ENCODE measurements at regions not wholly inside any gene's neighbourhood (a gene's known extent, or its start where the extent isn't known, plus 50 kb on each side); places are given as distances from the start of the nearest gene placed in this dataset.
"Not testable (repeated sequence)": the region's sequence is repeated elsewhere in the genome, so short reads cannot be mapped to it uniquely, and the experiment has no call there.

DNA sequence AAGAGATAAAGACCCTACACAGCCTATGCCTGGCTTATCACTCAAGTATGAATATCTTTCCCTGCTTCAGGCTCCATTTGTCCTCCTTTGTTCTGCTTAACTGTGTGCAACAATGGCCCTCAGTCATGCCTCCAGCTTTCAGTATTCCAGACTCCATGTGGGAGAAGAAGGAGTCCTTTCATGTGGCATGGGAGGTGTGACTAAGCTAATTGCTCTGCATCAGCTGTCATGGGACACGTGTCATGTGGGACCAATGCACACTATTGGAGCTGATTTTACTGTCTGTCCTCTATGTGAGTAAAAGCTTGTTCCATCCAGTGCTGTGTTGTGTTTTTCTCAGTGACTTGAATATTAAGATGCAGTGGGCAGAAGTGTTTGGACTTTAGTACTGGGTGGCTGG lies 1198.3 kb downstream of the OLFM4 start:
- TF ChIP-seq, protein P1, sequence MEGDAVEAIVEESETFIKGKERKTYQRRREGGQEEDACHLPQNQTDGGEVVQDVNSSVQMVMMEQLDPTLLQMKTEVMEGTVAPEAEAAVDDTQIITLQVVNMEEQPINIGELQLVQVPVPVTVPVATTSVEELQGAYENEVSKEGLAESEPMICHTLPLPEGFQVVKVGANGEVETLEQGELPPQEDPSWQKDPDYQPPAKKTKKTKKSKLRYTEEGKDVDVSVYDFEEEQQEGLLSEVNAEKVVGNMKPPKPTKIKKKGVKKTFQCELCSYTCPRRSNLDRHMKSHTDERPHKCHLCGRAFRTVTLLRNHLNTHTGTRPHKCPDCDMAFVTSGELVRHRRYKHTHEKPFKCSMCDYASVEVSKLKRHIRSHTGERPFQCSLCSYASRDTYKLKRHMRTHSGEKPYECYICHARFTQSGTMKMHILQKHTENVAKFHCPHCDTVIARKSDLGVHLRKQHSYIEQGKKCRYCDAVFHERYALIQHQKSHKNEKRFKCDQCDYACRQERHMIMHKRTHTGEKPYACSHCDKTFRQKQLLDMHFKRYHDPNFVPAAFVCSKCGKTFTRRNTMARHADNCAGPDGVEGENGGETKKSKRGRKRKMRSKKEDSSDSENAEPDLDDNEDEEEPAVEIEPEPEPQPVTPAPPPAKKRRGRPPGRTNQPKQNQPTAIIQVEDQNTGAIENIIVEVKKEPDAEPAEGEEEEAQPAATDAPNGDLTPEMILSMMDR (IDR thresholded peaks at IDR 0.05; ENCODE audit: low read depth, low read length), result no peak
- DNase-seq (ENCODE audit: low read depth in 2 of 2), result no peak
- H3K4me3 ChIP-seq (replicated peaks in 1 of 2; ENCODE audit: low read depth in 2 of 2, low read length in 2 of 2), result no peak overlapping the region

DNA sequence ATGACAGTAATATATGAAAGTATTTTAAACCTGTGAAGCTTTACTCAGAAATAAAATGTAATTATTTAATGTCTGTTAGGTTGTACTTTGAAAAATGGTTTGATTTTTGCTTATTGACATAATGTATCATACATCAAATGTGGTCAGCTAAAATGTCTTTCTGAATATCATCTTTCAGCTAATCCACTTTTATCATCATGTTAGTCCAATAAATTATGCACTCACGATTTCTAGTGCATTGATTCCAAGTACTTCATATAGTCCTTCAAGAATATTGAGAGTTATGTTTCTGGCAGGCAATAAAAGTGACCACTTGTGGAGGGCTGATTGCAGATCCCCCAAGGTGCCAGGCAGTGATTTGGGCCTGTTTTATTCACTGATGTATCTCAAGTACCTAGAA lies 1204.1 kb downstream of the OLFM4 start:
- no peak overlapping the region for H3K4me3 ChIP-seq (replicated peaks in 1 of 2; ENCODE audit: low read depth in 2 of 2, low read length in 2 of 2)
- no peak for DNase-seq (ENCODE audit: low read depth in 2 of 2)
- TF ChIP-seq, protein P1 (IDR thresholded peaks at IDR 0.05; ENCODE audit: low read depth, low read length), result no peak

DNA sequence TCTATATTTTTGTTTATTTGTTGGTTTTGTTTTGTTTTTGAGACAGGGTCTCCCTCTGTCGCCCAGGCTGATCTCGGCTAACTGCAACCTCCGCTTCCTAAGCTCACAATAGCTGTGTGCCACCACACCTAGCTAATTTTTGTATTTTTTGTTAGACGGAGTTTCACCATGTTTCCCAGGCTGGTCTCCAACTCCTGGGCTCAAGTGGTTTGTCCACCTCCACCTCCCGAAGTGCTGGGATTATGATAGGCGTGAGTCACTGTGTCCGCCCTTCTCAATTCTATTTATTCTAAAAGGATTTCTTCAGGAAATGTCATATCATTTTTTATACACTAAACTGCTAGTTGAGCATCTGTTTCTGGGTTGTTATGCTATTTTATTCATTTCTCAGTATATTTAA lies 1206.0 kb downstream of the OLFM4 start:
- no peak for DNase-seq (ENCODE audit: low read depth in 2 of 2)
- no peak overlapping the region for H3K4me3 ChIP-seq (replicated peaks in 1 of 2; ENCODE audit: low read depth in 2 of 2, low read length in 2 of 2)
- TF ChIP-seq, protein P1 (IDR thresholded peaks at IDR 0.05; ENCODE audit: low read depth, low read length), result no peak

DNA sequence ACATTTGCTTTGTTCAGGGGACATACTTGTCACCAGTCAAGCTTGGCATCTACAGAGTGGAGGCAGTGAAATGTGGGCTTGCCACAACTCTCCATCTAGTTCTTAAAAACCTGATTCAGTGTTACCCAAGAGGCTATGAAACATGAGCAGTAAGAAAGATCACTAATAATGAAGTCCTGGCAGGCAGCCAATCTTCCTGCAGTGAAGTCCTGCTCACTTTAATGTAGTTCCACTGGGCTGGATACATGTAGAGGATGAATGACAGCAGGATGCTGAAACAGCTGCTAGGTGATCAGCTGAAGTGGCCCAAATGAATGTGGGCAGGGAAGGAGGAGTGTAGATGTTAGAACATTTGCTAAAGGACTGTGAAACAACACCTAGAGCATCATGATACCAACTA lies 1213.1 kb downstream of the OLFM4 start:
- H3K4me3 ChIP-seq (replicated peaks in 1 of 2; ENCODE audit: low read depth in 2 of 2, low read length in 2 of 2), result no peak overlapping the region
- TF ChIP-seq, protein P1 (IDR thresholded peaks at IDR 0.05; ENCODE audit: low read depth, low read length), result no peak
- no peak for DNase-seq (ENCODE audit: low read depth in 2 of 2)

DNA sequence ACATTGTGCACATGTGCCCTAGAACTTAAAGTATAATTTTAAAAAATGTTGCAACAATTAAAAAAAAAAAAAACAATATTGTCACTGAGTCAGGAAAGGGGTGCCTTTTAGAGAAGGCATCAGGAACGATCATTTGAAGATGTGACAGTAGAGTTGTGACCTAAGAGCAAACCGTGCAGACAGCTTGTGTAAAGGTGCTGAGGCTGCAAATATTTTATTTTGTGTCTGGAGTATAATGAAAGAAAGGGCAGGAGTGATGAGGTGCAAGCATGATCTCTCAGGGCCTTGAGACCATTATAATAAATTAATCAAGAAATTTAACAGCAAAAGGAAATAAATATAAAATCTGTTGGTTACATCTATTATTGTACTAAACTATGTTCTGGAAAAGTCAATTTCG lies 1219.7 kb downstream of the OLFM4 start:
- TF ChIP-seq, protein P1 (IDR thresholded peaks at IDR 0.05; ENCODE audit: low read depth, low read length), result no peak

DNA sequence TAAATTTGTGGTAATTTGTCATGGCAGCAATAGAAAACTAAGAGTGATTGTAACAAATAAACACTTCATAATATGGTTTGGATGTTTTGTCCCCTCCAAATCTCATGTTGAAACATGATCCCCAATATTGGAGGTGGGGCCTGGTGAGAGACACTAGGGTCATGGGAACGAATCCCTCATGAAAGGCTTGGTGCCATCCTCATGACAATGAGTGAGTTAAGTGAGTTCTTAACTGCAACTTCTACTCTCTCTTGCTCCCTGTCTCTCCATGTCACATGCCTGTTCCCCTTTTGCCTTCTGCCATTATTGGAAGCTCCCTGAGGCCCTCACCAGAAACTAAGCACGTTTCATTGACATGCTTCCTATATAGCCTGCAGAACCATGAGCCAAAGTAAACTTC lies 1233.2 kb downstream of the OLFM4 start:
- H3K4me3 ChIP-seq (replicated peaks in 1 of 2; ENCODE audit: low read depth in 2 of 2, low read length in 2 of 2), result no peak overlapping the region
- TF ChIP-seq, protein P1 (IDR thresholded peaks at IDR 0.05; ENCODE audit: low read depth, low read length), result no peak
- no peak for DNase-seq (ENCODE audit: low read depth in 2 of 2)

More for the DNA sequence above, 1219.7 kb downstream of the OLFM4 start:
- no peak overlapping the region for H3K4me3 ChIP-seq (replicated peaks in 1 of 2; ENCODE audit: low read depth in 2 of 2, low read length in 2 of 2)
- DNase-seq (ENCODE audit: low read depth in 2 of 2), result no peak

DNA sequence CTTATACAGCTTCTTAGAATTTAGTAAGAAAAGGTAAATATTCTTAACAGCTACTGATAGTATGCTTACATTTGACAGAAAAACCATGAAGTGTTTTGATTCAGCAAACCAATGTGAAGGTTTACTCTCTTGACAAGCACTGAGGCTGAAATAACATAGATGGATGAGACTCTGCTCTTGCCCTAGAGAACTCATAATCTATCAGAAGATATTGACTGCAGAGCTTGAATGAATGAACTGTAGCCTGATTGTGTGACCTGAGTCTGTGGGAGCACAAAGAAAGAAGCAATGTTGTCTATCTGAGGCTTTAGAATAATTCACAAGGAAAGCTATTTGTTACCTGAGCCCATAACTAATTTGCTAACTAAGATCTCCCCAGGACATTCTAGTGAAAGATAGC lies 1235.3 kb downstream of the OLFM4 start:
- TF ChIP-seq, protein P1 (IDR thresholded peaks at IDR 0.05; ENCODE audit: low read depth, low read length), result no peak
- no peak overlapping the region for H3K4me3 ChIP-seq (replicated peaks in 1 of 2; ENCODE audit: low read depth in 2 of 2, low read length in 2 of 2)
- no peak for DNase-seq (ENCODE audit: low read depth in 2 of 2)

DNA sequence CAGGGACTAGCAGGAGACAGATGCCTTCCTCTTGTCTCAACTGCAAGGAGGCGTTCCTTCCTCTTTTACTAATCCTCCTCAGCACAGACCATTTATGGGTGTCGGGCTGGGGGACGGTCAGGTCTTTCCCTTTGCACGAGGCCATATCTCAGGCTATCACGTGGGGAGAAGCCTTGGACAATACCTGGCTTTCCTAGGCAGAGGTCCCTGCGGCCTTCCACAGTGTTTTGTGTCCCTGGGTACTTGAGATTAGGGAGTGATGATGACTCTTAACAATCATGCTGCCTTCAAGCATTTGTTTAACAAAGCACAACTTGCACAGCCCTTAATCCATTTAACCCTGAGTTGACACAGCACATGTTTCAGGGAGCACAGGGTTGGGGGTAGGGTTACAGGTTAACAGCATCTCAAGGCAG lies 1238.6 kb downstream of the OLFM4 start:
- DNase-seq (ENCODE audit: low read depth in 2 of 2); H3K4me3 ChIP-seq (replicated peaks in 1 of 2; ENCODE audit: low read depth in 2 of 2, low read length in 2 of 2): not testable (repeated sequence)

DNA sequence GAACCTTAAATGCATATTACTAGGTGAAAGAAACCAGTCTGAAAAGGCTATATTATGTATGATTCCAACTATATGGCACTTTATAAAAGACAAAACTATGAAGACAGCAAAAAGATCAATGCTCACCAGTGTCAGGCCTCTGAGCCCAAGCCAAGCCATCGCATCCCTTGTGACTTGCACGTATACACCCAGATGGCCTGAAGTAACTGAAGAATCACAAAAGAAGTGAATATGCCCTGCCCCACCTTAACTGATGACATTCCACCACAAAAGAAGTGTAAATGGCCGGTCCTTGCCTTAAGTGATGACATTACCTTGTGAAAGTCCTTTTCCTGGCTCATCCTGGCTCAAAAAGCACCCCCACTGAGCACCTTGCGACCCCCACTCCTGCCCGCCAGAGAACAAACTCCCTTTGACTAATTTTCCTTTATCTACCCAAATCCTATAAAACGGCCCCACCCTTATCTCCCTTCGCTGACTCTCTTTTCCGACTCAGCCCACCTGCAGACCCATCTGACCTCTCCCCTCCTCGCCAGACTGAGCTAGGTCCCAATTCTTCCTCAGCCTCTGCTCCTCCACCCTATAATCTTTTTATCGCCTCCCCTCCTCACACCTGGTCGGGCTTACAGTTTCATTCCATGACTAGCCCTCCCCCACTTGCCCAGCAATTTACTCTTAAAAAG lies 1239.5 kb downstream of the OLFM4 start:
- H3K4me3 ChIP-seq (replicated peaks in 1 of 2; ENCODE audit: low read depth in 2 of 2, low read length in 2 of 2); DNase-seq (ENCODE audit: low read depth in 2 of 2): not testable (repeated sequence)

Measured in cardiac fibroblast (primary cell).